T1000 (cell line): ENCODE measurements at regions not wholly inside any gene's neighbourhood (a gene's known extent, or its start where the extent isn't known, plus 50 kb on each side); places are given as distances from the start of the nearest gene placed in this dataset.

ENCODE experiments used
- DNase-seq: peaks from one replicate; lab custom pipeline; 2025; ENCODE audit warnings: mixed read lengths; lab: John Stamatoyannopoulos, UW

DNA sequence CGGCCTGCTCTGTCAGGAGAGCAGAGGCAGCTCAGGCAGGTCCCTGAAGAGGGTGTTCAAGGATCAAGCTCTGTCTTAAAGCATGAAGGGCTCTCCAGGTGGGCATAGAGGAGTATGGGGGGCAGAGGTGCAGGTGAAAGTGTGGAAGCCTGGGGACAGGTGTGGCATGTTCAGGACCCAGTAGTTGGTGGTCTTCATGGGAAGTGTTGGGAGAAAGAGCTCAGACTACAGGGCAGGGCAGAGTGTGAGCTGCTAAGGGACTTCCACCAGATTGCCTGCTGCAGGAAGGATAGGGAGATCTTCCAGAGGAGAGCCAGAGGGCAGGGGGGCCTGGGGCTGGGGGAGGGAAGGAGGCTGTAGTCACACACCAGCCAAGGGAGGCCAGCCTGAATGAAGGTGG, 156.5 kb upstream of the GDF10 start:
- no peak for DNase-seq

DNA sequence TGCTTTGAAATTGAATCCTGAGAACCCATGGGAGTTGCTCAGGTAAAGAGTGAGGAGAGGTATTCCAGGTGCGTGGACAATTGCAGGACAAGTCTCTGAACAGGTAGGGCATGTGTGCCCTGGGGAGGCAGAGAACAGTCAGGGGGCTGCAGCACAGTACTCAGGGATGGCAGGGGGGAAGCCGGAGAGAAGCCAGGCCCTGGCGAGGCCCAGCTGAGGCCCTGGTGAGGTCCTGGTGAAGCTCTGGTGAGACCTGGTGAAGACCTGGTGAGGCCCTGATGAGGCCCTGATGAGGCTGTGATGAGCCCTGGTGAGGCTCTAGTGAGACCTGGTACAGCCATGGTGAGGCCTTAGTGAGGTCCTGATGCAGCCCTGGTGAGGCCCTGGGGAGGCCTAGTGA, 155.5 kb upstream of the GDF10 start:
- no peak for DNase-seq

DNA sequence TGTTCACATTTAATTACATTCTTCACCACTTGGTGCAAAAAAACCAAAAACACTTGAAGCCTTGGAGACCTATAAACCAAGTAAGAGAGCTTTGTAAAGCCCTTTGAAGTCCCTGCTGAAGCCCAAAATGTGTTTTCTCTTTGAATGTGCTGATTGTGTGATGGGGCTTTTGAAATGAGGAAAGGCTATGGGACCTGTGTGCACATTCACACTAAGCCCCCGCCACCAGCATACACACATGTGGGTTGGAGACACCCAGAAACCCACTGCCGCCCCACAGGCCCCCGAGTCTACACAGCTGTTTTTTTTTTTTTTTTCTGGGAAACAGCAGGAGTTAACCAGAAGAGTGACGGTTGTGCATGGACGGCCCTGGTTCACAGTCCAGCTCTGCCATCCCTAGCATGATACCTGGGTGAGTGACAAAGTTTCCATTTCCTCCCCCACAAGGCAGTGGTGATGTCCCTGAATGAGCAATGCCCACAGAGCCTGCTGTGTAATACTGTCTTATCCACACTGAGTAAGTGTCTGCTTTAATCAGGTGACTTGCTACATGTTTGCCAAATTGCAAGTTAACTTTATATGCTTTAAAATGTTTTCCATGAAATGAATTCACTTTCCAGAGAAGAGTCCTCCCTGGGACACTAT, 154.6 kb upstream of the GDF10 start:
- no peak for DNase-seq

DNA sequence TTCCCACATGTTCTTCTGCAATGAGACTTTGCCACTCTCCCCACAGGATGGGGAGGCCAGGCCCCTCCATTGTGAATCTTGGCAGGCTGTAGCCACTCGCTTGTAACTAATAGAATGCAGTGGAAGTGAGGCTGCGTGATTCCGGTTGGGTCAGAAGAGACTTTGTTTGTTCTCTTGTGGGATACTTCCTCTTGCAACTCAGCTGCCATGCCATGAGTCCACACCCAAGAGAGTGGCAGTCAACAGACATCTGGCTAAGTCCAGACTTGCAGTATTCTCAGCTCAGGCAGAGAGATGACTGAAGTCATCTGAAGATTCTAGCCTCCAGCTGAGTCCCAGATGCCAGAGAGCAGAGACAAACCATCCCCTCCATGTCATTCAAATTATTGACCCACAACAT, 153.4 kb upstream of the GDF10 start:
- DNase-seq = no peak

DNA sequence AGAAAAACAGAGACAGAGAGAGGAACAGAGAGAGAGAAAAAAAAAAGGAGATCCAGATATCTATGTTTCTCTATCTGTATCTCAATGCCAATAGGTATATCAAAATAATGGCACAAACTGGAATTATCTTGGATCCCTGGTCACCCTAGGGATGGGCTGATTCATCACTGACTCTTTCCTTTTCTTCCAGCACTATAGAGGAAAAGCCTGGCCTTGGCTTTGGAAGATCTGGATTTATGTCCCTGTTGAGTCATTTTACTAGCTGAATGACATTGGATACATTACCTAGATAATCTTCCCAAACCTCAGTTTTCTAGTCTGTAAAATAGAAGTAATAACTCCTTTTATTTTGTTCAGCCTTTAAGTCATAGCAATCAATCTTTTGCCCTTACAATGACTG, 152.8 kb upstream of the GDF10 start:
- DNase-seq = no peak

DNA sequence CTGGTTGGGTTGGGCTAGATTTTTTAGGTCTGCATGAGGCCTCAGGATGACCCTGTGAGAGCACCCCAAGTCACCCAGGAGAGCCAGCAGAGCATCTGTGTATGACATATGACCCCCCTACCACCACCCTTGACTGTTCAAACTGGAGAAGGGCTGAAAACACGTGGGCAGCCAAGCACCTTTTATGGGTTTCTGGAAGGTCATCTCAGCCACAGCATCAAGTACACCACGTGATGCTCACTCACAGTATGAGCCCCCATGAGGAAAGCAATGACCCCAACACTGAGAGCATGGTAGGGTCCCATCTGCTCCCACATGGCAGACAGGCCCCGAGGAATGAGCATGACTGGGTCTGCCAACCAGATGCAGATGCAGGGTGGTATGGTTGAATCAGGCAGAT, 149.4 kb upstream of the GDF10 start:
- DNase-seq = no peak

DNA sequence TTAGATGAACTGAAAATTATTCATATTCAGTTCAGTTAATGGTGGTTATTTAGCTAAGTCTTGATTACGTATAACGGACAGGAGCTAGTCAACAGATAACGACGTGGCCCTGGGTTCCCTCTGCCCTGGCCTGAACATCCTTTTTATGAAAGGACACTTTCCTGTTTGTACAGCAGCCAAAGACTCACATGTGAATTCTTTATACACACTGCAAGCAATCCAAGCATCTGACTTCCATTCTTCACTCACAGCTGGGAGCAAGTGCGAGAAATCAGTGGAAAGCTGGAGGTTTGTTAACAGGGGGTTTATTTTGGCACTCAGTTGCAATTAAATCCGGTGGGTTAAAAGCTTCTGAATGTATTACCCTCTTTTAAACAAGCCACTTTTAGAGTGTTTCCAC, 148.1 kb upstream of the GDF10 start:
- no peak for DNase-seq

DNA sequence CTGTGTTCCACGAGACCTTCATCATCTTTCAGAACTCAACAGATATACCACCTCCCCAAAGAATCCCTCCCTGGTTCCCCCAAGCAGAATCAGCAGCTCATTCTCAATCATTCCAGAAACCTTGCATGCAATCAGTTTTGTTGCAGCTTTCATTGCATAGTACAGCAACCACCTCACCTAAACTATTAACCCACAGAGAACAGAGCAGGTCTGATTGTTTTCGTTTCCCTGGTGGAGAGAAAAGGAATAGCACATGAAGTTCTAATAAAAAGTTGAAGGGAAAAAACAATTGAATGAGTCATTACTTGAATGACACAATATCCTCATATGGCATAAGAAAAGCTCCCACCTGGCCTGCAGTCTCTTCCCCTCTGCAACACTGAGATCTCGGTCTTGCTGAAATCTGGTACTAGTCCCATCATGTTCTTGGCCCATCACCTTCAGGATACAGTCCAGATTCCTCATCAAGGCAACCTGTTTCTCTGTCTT, 147.1 kb upstream of the GDF10 start:
- no peak for DNase-seq

DNA sequence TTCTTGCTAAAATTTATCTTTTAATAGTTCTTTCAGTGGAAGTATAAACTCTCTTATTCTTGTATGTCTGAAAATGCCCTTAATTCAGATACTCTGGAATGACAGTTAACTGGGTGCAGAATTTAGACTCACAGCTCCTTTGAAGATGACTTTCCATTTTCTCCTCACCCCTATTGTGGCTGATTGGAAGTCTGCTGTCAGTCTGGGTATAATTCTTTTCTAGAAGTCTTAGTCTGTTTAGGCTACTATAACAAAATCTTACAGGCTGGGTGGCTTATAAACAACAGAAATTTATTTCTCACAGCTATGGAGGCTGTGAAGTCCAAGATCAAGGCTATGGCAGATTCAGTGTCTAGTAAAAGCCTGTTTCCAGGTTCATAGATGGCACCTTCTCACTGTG, 145.2 kb upstream of the GDF10 start:
- DNase-seq = no peak

DNA sequence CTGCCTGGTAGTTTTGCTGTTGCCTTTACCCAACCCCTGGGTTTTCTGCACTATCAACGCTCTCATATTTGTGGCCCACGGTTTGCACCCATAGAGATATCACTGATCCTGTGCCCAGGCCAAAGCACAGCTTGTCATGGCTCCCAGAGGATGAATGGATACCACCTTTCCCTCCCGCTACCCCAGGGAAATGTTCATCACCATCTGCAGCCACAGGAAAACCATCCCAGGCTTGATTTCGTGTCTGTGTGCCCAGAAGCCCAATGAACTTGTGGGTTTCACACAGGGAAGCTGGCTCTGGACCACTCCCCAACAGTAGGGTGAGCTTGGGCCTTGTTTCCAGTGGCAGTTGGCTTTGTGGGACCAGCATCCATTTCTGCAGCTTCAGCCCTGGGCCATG, 143.1 kb upstream of the GDF10 start:
- DNase-seq = no peak

DNA sequence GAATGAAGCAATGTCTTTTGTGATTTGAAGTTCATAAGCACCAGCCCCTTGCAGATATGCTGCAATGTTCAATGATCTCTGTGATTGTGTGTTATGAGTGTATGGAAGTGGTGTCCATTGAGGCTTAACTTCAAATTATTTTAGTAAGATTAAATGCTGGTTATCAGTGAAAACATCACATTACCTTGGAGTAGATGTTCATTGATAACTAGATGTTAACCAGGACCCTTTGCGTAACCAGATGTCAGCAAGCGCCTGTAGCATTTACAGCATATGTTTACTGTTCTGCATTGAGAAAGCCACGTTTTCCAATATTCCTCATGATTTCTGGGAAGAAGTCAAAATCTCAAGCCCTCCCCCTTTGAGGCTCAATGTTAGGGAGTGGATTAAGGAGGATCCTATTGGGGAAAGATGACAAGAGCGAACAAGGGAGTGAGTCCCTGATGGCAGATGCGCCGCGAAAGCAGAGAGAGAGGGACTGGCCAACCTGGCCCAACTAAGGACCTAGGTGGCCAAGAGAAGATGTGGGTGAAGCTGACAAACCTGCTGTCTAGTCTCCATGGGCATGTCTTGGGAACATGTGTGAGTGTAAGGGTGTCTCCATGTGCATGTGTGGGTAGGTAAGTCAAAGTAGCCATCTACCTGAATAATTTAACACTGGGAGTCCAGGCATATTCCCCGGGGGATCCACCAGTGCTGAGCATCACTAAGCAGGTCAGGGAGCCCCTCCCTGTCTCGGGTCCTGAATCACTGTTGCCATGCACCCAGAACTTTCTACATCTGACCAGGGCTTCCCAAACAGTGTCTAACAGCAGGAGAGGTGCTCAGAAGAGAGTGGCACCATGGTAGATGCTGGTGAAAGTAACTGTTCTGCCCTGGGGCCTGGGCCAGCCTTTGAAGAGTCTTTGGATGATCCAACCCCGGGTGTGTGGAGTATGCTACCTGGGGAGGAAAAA, 141.6 kb upstream of the GDF10 start:
- no peak for DNase-seq

DNA sequence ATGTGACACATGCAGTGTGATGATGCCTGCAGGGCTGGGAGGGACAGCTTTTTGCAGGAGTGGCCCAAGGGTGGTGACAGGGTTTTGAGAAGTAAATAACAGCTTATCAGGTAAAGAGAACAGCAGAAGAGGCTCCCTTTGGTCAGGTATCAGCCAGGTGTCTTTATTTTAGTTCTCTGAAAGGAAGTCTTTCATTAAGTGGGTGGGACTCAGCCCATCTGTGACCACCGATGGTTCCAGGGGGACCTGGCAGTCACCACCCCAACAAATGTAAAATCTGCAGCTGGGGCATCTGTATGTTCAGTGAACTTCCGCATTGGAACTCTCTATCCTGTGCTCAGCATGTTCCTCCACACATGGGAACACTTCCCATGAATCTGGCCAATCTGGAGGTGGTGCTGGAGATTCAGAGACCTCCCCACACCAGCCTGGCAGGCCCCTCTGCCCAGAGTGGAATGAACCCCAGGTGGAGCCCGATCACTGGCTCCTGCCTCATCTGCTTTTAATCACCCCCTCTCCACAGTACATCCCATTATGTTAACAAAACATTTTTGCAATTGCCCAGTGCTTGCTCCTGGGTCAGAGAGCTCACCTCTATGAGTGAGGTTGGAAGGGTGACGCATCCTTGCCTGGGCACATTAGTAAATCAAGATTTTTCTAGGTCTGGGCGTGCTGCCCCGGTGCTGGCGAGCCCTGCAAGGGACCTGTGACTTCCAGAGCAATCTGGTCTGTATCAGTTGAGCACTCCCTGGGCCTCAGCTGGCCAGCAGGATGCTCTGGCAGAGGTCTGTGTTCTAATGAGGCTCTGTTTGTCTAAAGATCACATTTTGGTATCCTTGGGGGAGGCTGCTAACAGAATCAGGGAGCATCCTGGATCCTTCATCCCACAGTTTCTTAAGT, 140.4 kb upstream of the GDF10 start:
- DNase-seq = no peak

DNA sequence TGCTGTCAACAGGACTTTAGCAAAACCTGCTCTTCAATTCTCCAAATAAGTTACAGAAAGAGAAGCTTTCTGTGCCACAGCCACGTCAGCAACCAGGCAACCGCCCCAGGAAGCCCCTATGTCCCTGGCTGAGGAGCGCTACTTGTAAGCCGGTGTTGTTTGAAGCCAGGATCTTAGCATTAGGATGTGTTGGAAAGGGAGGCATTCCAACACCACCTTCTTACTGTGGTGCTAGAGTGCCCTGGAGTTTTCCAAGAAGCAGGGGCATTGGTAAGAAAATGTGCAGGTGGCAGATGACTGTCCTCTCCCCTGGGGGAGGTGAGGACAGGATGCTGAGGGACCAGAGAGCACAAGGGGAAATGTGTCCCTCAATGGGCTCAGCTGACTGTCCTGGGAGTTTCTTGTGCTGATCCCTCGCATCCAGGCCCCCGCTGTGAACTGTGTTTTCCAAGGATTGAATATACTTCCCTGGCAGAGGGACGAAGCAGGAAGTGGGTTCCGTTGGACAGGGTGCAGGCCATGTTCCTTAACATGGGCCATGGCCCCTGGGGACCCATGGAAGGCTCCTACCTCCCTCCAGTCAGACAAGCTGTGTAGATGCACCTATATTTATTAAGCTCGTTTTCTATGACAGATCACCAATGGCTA, 139.6 kb upstream of the GDF10 start:
- no peak for DNase-seq

DNA sequence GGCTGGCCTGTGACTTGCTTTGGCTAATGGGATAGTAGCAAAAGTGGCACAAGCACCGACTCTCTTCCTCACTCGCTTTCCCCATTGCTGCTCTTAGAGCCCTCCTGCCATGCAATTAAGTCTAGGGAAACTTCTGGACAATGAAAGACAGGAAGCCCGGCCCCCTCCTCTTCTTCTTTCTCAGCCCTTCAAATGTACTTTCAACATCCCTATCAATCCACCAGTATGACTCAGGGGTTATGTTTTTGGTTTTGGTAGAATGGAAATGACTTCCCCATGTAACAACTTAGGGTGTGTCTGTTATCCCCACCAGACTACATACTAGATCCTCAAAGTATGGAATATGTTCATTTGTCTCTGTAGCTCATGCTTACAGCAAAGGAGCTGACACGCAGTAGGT, 139.0 kb upstream of the GDF10 start:
- DNase-seq = no peak

DNA sequence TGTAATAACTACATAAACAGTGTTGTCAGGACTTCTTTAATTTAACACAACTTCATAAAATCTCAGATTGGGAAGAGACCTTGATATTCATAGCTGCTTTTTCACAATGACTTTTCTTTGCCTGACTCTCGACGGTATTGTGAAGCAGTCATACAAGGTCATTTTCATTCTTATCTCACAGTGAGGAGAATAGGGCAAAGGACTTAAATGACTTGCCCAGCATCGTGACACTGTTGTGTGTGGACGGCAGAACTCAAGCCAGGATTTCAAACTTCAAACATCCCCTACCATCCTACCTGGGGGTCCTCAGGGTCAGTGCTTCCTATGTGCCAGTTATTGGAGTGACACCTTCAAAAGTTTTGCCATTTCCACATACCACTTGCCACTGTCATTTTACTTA, 138.5 kb upstream of the GDF10 start:
- DNase-seq = no peak

DNA sequence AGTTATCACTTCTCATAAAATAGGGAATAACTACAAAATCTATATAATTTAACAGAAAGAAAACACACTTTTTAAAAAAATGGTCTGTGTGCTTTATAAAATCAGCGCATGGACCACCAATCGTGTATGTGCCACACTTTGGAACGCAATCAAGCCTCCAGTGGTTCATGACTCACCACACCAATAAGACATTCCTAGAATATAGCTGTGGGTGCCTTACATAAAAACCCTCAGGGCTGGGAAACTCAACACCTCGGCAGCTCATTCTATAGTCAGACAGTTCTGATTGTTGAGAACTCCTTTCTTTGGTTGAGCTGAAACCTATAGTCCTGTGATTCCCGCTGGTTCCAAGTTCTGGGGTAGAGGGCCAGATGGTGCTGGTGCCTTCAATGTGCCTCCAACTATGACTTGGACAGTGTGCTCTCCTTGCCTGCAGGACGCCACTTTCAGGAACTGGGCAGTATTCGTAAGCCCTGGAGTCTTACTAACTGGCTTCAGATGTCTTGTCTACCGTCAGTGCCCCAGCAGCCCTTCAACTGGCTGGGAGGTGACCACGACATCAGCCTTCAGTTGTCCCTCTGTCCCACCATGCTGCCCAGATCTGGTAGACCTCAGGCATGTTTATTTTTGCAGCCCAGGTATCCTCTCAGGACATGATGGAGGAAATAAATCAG, 135.7 kb upstream of the GDF10 start:
- peak; percentile 60 for DNase-seq

DNA sequence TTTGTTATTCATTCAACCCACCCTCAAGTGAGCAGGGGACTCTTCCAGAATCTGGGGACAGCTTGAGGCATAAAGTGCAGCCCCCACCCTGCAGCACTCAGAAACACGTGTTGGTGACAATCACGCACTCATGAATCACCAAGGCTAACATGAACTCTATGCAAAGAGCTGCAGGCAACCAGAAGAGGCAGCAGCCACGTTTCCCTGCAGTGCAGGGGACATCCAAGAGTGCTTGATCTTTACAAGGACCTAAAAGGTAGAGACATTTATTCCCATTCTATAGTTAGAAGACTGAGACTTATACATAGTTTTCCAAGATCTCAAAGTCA, 135.2 kb upstream of the GDF10 start:
- DNase-seq = no peak

DNA sequence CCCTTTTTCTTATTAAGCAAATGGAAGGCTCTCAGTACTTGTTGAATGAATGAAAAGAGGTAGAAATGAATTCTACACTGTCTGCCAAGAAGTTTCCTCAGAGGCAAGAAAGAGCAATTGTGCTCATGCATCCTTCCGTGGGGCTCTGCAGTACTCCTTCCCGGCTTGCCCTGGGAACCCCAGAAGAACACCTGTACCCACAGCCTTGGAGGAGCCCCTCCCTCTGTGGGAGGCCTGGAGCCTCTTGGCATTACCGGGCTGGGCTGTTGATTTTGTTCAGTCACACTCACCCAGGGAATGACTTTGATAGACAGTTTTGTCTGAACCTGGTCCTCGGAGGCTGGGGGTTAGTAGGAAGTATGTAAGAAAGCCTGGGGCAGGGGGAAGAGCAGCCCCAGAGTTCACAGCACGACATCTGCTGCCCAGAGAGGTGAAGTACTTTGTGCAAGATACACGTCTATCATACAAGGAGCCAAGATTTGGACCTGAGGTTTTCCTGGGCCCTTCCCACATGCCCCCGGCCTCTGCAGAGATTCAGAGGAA, 134.8 kb upstream of the GDF10 start:
- DNase-seq = no peak

DNA sequence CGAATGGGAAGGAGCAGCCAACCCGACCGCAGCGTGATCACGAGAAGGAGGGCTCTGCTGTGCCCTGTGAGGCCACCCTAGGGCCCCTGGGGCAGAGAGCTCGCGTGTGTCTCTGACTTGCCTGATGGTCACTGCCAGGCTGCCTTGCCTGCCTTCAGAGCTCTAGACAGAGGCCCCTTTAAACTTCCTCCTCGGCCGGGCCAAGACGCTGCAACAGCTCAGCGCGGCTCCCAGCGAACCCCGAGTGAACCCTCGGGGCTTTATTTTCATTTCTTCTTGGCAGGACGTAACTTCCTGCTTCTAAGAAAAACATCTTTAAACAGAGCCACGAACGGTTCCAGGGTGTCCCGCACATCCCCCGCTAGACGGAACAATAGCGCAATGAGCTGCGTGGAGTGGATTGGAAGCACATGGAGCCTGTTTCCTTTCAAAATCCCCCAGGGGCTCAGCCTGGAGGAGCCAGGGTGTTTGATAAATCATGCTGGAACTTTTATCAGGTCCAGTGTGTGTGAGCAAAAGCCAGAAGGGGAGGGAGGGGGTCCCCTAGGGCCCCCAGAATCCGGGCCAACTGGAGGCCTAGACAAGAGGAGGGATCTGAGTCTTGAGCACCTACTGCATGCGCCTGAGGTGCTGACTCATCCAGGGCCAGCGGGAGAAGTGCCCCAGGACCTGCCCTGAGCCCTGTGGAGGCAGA, 134.1 kb upstream of the GDF10 start:
- peak; percentile 48 for DNase-seq

DNA sequence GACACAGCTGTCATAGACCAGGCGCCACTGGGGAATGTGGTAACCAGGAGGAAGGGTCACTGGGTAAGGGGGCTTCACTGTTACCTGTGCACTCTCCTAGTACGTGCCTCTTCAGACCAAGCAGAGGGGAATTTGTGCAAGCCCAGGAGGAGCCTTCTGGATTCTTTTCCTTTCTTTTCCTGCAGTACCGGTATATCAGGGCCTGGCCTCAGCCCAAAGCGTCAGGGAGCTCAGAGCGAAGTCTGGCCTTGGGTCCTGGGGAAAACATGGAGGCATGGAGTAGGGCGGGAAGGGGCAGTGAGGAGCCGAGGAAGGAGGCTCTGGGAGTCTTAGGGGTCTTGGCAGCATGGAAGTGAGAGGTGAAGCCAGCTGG, 133.6 kb upstream of the GDF10 start:
- no peak for DNase-seq
